Gastroesophageal sphincter (tissue), 4 donors: ENCODE measurements at regions not wholly inside any gene's neighbourhood (a gene's known extent, or its start where the extent isn't known, plus 50 kb on each side); places are given as distances from the start of the nearest gene placed in this dataset.

Source experiments
- ATAC-seq: fragments of 150-250 bp; one replicate; pipeline ENCODE4 v1.9.1; 2016; ENCODE audit warnings: mild to moderate bottlenecking, moderate library complexity
- H3K27ac ChIP-seq, 4 donors: fragments of 200-600 bp; sonication (generic) in 3 of 4; 1 replicate in 3 of 4; 2 replicates in 1 of 4; pipeline ENCODE4 v1.5.1; 2016 to 2019
- H3K27me3 ChIP-seq: fragments of 200-600 bp; sonication (generic); one replicate; pipeline ENCODE4 v1.5.1; 2019
- H3K36me3 ChIP-seq, 2 donors: fragments of 200-600 bp; sonication (generic); one replicate each; pipeline ENCODE4 v1.5.1; 2019; ENCODE audit warnings: control low read depth in 1 of 2
- H3K4me1 ChIP-seq, 3 donors: fragments of 200-600 bp; sonication (generic); 1 replicate in 2 of 3; 2 replicates in 1 of 3; pipeline ENCODE4 v1.5.1; 2016 to 2019; ENCODE audit warnings: control low read depth in 2 of 3
- H3K4me3 ChIP-seq, 2 donors: fragments of 200-600 bp; sonication (generic); one replicate each; pipeline ENCODE4 v1.5.1; 2019; ENCODE audit warnings: mild to moderate bottlenecking in 1 of 2, moderate library complexity in 1 of 2
- H3K9me3 ChIP-seq, 3 donors: fragments of 200-600 bp; sonication (generic); one replicate each; pipeline ENCODE4 v1.5.1; 2017 to 2019; ENCODE audit warnings: control low read depth in 2 of 3
- EP300 ChIP-seq: sonication (generic); formaldehyde crosslinking; IDR thresholded peaks from one replicate; pipeline ENCODE4 v1.6.1; 2017; ENCODE audit warnings: antibody characterized with exemption, mild to moderate bottlenecking
- POLR2A ChIP-seq, 2 donors: fragments of 450-650 bp; IDR thresholded peaks; one replicate each; pipeline ENCODE4 v1.6.1; 2017; ENCODE audit warnings: antibody characterized with exemption in 2 of 2, mild to moderate bottlenecking in 2 of 2, moderate library complexity in 1 of 2
- POLR2AphosphoS5 ChIP-seq: sonication (generic); formaldehyde crosslinking; IDR thresholded peaks from one replicate; pipeline ENCODE4 v1.6.1; 2017; ENCODE audit warnings: antibody characterized with exemption
- WGBS, 2 donors: methylation state at CpG; one replicate each; pipeline ENCODE4 v1.1.5; 2018; ENCODE audit warnings: low coverage in 1 of 2; 5-methylcytosine and 5-hydroxymethylcytosine counted together
- TF ChIP-seq, protein P1 (sequence below), 4 experiments: fragments of 200-600 bp in 2 of 4; fragments of 450-650 bp in 2 of 4; sonication (generic) in 1 of 4; IDR thresholded peaks; one replicate each; pipeline ENCODE4 v1.5.1; 2017 to 2019; ENCODE audit warnings: antibody characterized with exemption in 4 of 4, mild to moderate bottlenecking in 2 of 4, moderate library complexity in 2 of 4

DNA sequence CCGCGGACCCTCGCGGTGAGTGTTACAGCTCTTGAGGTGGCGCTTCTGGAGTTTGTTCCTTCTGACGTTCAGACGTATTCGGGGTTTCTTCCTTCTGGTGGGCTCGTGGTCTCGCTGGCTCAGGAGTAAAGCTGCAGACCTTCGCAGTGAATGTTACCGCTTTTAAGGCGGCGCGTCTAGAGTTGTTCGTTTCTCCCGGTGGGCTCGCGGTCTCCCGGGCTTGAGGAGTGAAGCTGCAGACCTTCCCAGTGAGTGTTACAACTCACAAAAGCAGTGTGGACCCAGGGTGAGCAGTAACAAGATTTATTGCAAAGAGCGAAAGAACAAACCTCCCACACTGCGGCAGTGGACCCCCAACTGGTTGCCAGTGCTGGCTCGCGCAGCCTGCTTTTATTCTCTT lies 177.1 kb downstream of the UACA start:
- ATAC-seq = no peak
- peaks cover 37% of the 10 kb centered on the region for H3K27me3 ChIP-seq
- H3K9me3 ChIP-seq = peaks cover 0 to 4% (median 0%) of the 10 kb centered on the region in 3 donors
- H3K4me3 ChIP-seq = no peak overlapping the region
- TF ChIP-seq EP300 = no peak
- no peak for TF ChIP-seq POLR2AphosphoS5
- TF ChIP-seq, protein P1, sequence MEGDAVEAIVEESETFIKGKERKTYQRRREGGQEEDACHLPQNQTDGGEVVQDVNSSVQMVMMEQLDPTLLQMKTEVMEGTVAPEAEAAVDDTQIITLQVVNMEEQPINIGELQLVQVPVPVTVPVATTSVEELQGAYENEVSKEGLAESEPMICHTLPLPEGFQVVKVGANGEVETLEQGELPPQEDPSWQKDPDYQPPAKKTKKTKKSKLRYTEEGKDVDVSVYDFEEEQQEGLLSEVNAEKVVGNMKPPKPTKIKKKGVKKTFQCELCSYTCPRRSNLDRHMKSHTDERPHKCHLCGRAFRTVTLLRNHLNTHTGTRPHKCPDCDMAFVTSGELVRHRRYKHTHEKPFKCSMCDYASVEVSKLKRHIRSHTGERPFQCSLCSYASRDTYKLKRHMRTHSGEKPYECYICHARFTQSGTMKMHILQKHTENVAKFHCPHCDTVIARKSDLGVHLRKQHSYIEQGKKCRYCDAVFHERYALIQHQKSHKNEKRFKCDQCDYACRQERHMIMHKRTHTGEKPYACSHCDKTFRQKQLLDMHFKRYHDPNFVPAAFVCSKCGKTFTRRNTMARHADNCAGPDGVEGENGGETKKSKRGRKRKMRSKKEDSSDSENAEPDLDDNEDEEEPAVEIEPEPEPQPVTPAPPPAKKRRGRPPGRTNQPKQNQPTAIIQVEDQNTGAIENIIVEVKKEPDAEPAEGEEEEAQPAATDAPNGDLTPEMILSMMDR (IDR thresholded peaks at IDR 0.05) = no peak
- no peak for TF ChIP-seq POLR2A (IDR thresholded peaks at IDR 0.05)
- 95% methylated on average over 10 of the region's 24 CpGs; no CpG with 5 or more reads in 1 of the 2 donors for WGBS, 2 donors
- H3K36me3 ChIP-seq = no peaks in the 10 kb centered on the region
- H3K27ac ChIP-seq = no peak overlapping the region
- peaks cover 0 to 12% (median 3%) of the 10 kb centered on the region in 3 donors for H3K4me1 ChIP-seq

DNA sequence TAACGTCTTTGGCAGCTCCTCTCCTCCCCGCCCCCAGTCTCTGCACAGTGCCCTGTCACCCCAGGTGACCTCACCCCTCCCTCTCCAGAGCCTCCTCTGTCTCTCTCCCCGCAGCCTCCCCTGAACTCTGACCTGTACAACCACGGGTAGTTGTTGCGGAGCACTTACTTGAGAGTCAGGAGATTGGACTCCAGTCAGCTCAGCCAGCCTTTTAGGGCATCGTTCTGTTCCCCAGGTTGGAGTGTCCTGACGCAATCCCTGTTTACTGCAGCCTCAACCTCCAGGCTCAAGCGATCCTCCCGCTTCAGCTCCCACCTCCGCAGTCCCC lies 177.7 kb downstream of the UACA start:
- peaks cover 0 to 12% (median 3%) of the 10 kb centered on the region in 3 donors for H3K4me1 ChIP-seq
- no peak overlapping the region for H3K4me3 ChIP-seq
- H3K9me3 ChIP-seq = peaks cover 0 to 4% (median 0%) of the 10 kb centered on the region in 3 donors
- no peak overlapping the region for H3K27ac ChIP-seq
- 70% methylated on average over 2 of the region's 10 CpGs; no CpG with 5 or more reads in 1 of the 2 donors for WGBS, 2 donors
- H3K27me3 ChIP-seq = peaks cover 37% of the 10 kb centered on the region
- no peaks in the 10 kb centered on the region for H3K36me3 ChIP-seq
- no peak for ATAC-seq
- TF ChIP-seq POLR2A (IDR thresholded peaks at IDR 0.05) (no peak), EP300 (no peak), POLR2AphosphoS5 (no peak)
- TF ChIP-seq, protein P1 (IDR thresholded peaks at IDR 0.05) = no peak

DNA sequence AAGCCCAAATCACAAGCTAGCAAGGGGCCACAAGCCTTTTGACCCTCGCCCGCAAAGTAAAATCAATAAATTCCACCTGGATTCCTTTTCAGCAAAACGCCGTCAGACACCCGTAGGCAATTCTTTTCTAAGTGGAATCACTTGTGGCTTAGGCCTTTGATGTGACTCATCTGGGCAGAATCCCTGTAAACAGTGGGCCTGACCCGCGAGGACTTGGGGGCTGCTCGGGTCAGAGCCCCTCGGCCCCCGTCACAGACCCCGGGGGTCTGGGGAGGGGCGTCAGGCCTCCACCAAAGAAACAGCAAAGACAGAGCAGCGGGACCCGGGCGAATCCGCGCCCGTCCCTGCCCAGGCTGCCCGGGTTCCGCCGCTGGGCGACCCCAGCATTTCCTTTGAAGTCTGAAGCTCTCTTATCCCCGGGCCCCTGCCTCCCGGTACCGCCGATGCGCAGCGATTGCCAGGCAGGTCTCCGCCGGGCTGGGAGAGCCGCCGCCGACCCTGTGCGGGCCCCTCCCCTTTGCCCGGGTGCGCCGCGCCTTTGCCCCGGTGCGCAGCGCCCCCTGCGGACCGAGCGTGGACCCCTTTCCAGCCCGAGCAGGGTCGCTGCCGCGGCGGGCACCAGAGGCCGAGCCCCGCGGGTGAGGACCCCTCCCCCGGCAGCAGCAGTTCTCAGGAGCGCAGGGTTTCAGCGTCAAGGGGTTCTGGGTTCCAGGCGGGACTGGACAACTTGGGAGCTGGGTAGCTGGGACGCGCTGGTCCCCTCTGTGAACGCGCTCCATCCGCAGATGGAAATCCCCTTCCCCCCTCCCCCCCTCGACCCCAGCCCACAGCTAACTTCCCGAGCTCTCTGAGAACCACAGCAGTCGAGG lies 178.3 kb downstream of the UACA start:
- TF ChIP-seq, protein P1 (IDR thresholded peaks at IDR 0.05) = peak in 2 of 4 experiments; percentile 22 to 45
- no peak for TF ChIP-seq POLR2A (IDR thresholded peaks at IDR 0.05)
- Histone ChIP-seq H3K9me3 (peaks cover 0 to 4% (median 0%) of the 10 kb centered on the region in 3 donors), H3K4me3 (peak overlapping the region in 1 of 2 donors; percentile 24), H3K4me1 (peaks cover 0 to 12% (median 3%) of the 10 kb centered on the region in 3 donors), H3K27me3 (peaks cover 37% of the 10 kb centered on the region), H3K36me3 (no peaks in the 10 kb centered on the region), H3K27ac (no peak overlapping the region)
- no peak for ATAC-seq
- 50 to 78% methylated on average over 2 to 5 of the region's 64 CpGs for WGBS, 2 donors

DNA sequence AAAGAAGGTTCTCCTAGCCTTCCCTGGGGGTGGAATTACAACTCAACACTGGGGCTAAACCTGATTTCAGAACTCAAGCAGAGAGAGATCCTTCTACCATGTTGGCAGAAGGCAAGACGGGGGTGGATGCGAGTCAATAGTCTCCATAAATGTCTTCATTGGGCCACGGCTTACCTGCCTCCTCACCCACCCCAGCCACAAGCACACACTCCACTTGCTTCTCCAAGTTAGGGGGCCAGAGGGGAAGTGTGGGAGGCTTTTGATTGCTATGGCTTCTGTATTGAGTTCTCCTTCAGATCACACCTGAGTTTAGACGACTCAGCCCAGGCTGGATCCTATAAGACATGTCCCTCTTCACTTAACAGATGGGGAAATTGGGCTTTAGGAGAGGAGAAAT lies 178.9 kb downstream of the UACA start:
- no peak for ATAC-seq
- Histone ChIP-seq H3K9me3 (peaks cover 0 to 4% (median 0%) of the 10 kb centered on the region in 3 donors), H3K4me3 (no peak overlapping the region), H3K27ac (no peak overlapping the region), H3K27me3 (peaks cover 37% of the 10 kb centered on the region), H3K36me3 (no peaks in the 10 kb centered on the region), H3K4me1 (peaks cover 0 to 12% (median 3%) of the 10 kb centered on the region in 3 donors)
- 96 to 100% methylated on average over 1 to 3 of the region's 4 CpGs for WGBS, 2 donors
- TF ChIP-seq, protein P1 (IDR thresholded peaks at IDR 0.05) = no peak
- no peak for TF ChIP-seq POLR2A (IDR thresholded peaks at IDR 0.05)
- no peak for TF ChIP-seq POLR2AphosphoS5
- no peak for TF ChIP-seq EP300

DNA sequence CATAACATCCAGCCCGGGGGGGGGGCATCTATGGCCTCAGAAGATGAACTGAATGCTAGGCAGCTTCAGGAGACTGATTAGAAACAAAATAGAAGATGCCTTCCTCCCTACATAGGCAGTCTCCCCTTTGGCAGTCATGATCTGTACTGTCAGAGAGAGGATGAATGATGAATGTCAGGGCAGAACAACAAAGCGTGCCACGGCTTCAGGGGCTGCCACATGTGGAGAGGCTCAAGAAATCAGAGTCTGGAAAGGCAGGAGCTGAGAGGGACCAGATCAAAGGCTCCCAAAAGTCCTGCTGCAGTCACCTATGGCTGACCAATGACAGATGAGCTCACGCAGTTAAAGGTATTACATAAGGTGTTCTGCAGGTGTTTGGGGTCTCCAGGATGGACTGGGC lies 180.4 kb downstream of the UACA start:
- no peaks in the 10 kb centered on the region for H3K9me3 ChIP-seq
- no peak for ATAC-seq
- TF ChIP-seq EP300 = no peak
- TF ChIP-seq, protein P1 (IDR thresholded peaks at IDR 0.05) = no peak
- TF ChIP-seq POLR2A (IDR thresholded peaks at IDR 0.05) = no peak
- no peak for TF ChIP-seq POLR2AphosphoS5
- H3K4me1 ChIP-seq = peaks cover 0 to 12% (median 3%) of the 10 kb centered on the region in 3 donors
- no peak overlapping the region for H3K4me3 ChIP-seq
- H3K27ac ChIP-seq = no peak overlapping the region
- H3K36me3 ChIP-seq = no peaks in the 10 kb centered on the region
- 68 to 79% methylated on average over 2 to 4 of the region's 4 CpGs for WGBS, 2 donors
- peaks cover 34% of the 10 kb centered on the region for H3K27me3 ChIP-seq
